A673 (cell line): ENCODE measurements at regions not wholly inside any gene's neighbourhood (a gene's known extent, or its start where the extent isn't known, plus 50 kb on each side); places are given as distances from the start of the nearest gene placed in this dataset.
"Not testable (repeated sequence)": the region's sequence is repeated elsewhere in the genome, so short reads cannot be mapped to it uniquely, and the experiment has no call there.

Source experiments
- BruUV-seq: library from RNA; stranded (reverse); fragments of 400-500 nt; replicated peaks from 2 replicates; lab custom pipeline; 2021; lab: Mats Ljungman, UMichigan
- CTCF ChIA-PET: fragments of 300-600 bp; sonication (Branson Sonifier 250); formaldehyde crosslinking; loops from one replicate; lab custom pipeline; 2022; ENCODE audit warnings: antibody characterized with exemption; lab: Charles Lee
- POLR2A ChIA-PET: fragments of 300-600 bp; sonication (Branson Sonifier 250); formaldehyde crosslinking; loops from one replicate; lab custom pipeline; 2022; ENCODE audit warnings: antibody characterized with exemption; ENCODE audit not compliant: low non-redundant PET; lab: Charles Lee
- DNase-seq: peaks from one replicate; pipeline ENCODE4 v3.0.0-alpha.2; 2015; ENCODE audit warnings: low spot score
- H3K27ac ChIP-seq: fragments of 200-600 bp; sonication (generic); 2 replicates; pipeline ENCODE4 v1.5.1; 2016; ENCODE audit warnings: mixed run types, low read depth, mild to moderate bottlenecking, mixed read lengths, antibody characterized with exemption, low read length; ENCODE audit not compliant: poor library complexity, severe bottlenecking
- H3K27me3 ChIP-seq: fragments of 200-600 bp; sonication (generic); replicated peaks from 2 replicates; pipeline ENCODE4 v1.6.1; 2017; ENCODE audit warnings: mixed run types, low read depth, mild to moderate bottlenecking, mixed read lengths, antibody characterized with exemption, low read length; ENCODE audit not compliant: insufficient read depth, poor library complexity
- H3K36me3 ChIP-seq: fragments of 200-600 bp; sonication (generic); 2 replicates; pipeline ENCODE4 v1.6.1; 2016; ENCODE audit warnings: mixed run types, mild to moderate bottlenecking, mixed read lengths, antibody characterized with exemption, low read length; ENCODE audit not compliant: insufficient read depth, poor library complexity, severe bottlenecking
- H3K4me1 ChIP-seq: fragments of 200-600 bp; sonication (generic); 2 replicates; pipeline ENCODE4 v1.6.1; 2017; ENCODE audit warnings: mixed run types, mild to moderate bottlenecking, mixed read lengths, antibody characterized with exemption, low read length; ENCODE audit not compliant: insufficient read depth, poor library complexity, severe bottlenecking
- H3K4me3 ChIP-seq: fragments of 200-600 bp; sonication (generic); 2 replicates; pipeline ENCODE4 v1.5.1; 2016; ENCODE audit warnings: low read depth, mixed run types, mild to moderate bottlenecking, mixed read lengths, low read length; ENCODE audit not compliant: poor library complexity, severe bottlenecking
- H3K9me3 ChIP-seq: fragments of 200-600 bp; sonication (generic); 2 replicates; pipeline ENCODE4 v1.6.1; 2016; ENCODE audit warnings: mixed run types, low read depth, mild to moderate bottlenecking, mixed read lengths, antibody characterized with exemption, low read length; ENCODE audit not compliant: poor library complexity, severe bottlenecking
- CTCF ChIP-seq: fragments of 300-800, 200-600 bp; sonication (generic); conservative IDR thresholded peaks from 2 replicates; pipeline ENCODE4 v1.5.1; 2017; ENCODE audit warnings: low read depth, mild to moderate bottlenecking, antibody characterized with exemption, low read length, moderate library complexity, mixed read lengths
- EZH2 ChIP-seq: fragments of 200-600 bp; sonication (generic); IDR thresholded peaks from 2 replicates; pipeline ENCODE4 v1.6.1; 2017; ENCODE audit warnings: borderline replicate concordance, low read depth, mild to moderate bottlenecking, mixed read lengths, antibody characterized with exemption, low read length; ENCODE audit not compliant: poor library complexity, severe bottlenecking
- intact Hi-C: fragments of 100-400 bp; cut with micrococcal nuclease; formaldehyde crosslinking; loops from one replicate; pipeline ENCODE4 v1.10.0; 2022; ENCODE audit not compliant: unreplicated experiment

GRCh38 chr9:72454871-72455491 lies 66.4 kb upstream of the TMC1 start:
- Histone ChIP-seq H3K27ac (no peak overlapping the region), H3K4me3 (no peak overlapping the region), H3K9me3 (no peaks in the 10 kb centered on the region), H3K27me3 (no peaks in the 10 kb centered on the region), H3K36me3 (no peaks in the 10 kb centered on the region), H3K4me1 (no peaks in the 10 kb centered on the region)
- TF ChIP-seq EZH2 = no peak
- TF ChIP-seq CTCF = no peak
- CTCF ChIA-PET = interaction anchor here (0.6 kb wide), 1 partner anchor 367 kb away, joined by 3 read pairs; no protein-coding TSS in a partner anchor
- DNase-seq = peak; percentile 41
- BruUV-seq = no TSS peak
- intact Hi-C loops = no loop called here
- POLR2A ChIA-PET = no interaction called here

DNA sequence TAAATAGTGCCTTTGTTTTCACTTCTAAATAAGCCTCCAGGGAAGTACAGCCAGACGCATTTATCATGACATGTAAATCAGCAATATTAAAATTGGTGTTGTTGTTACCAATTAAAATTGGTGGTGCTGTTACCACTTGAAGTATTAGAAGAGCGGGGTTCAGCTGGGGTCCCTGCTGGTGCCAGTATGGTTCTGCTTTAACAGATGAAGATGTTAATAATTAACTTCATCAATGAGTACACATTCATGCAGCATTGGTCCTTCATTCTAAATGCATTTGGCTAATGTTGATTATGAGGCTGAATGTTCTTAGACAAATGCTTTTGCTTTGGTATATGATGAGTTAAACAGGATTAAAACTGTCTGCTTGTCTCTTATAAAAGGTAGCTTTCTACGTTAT lies 67.6 kb upstream of the TMC1 start:
- H3K4me3 ChIP-seq = no peak overlapping the region
- DNase-seq = no peak
- H3K27ac ChIP-seq = no peak overlapping the region
- H3K4me1 ChIP-seq = no peaks in the 10 kb centered on the region
- ChIA-PET CTCF (no interaction called here), POLR2A (no interaction called here)
- no peaks in the 10 kb centered on the region for H3K27me3 ChIP-seq
- intact Hi-C loops = no loop called here
- no peaks in the 10 kb centered on the region for H3K9me3 ChIP-seq
- TF ChIP-seq EZH2 (no peak), CTCF (no peak)
- no peaks in the 10 kb centered on the region for H3K36me3 ChIP-seq
- no TSS peak for BruUV-seq

GRCh38 chr9:72446241-72446640 lies 75.2 kb upstream of the TMC1 start:
- BruUV-seq, H3K9me3 ChIP-seq, H3K4me3 ChIP-seq, POLR2A ChIA-PET, DNase-seq, intact Hi-C loops, H3K4me1 ChIP-seq, H3K27me3 ChIP-seq, H3K36me3 ChIP-seq, CTCF ChIA-PET, H3K27ac ChIP-seq: not testable (repeated sequence)

DNA sequence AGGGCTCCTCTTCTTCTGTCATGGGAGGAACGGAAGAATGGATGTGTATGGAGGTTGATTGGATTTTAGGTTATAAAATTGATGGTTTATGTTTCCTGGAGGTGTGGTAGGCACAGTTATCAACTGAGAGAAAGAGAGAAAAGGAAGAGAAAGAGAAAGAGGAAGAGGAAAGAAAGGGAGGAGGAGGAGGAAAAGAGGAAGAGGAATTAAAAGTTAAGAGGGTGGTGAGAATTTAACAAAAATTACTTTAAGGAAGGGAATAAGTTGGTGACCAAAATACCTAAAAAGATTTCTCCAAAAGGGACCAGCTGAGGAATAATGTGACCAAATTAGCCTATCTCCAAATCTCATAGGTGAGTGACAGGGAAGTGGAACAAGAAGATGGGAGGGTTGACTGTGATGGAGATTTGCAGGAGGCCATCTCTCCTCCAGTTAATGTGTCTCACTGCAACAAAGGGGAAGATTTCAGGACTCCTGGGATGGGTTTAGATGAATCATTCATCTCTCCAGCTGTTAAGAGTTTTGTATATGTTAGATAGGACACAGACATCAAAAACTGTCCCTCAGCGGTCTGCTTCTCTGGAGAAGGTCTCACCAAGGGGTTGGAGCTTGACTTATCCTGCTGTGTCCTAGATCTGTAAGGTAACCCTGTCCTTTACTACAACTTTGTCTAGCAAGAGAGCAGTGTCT lies 76.0 kb upstream of the TMC1 start:
- BruUV-seq = no TSS peak
- no peak overlapping the region for H3K4me3 ChIP-seq
- no peak overlapping the region for H3K27ac ChIP-seq
- ChIA-PET CTCF (no interaction called here), POLR2A (no interaction called here)
- TF ChIP-seq EZH2 (no peak), CTCF (no peak)
- H3K9me3 ChIP-seq = no peaks in the 10 kb centered on the region
- no peaks in the 10 kb centered on the region for H3K36me3 ChIP-seq
- intact Hi-C loops = no loop called here
- H3K27me3 ChIP-seq = no peaks in the 10 kb centered on the region
- no peaks in the 10 kb centered on the region for H3K4me1 ChIP-seq
- peak; percentile 6 for DNase-seq
